ENCODE measurements at regions not wholly inside any gene's neighbourhood (a gene's known extent, or its start where the extent isn't known, plus 50 kb on each side); places are given as distances from the start of the nearest gene placed in this dataset.

DNA sequence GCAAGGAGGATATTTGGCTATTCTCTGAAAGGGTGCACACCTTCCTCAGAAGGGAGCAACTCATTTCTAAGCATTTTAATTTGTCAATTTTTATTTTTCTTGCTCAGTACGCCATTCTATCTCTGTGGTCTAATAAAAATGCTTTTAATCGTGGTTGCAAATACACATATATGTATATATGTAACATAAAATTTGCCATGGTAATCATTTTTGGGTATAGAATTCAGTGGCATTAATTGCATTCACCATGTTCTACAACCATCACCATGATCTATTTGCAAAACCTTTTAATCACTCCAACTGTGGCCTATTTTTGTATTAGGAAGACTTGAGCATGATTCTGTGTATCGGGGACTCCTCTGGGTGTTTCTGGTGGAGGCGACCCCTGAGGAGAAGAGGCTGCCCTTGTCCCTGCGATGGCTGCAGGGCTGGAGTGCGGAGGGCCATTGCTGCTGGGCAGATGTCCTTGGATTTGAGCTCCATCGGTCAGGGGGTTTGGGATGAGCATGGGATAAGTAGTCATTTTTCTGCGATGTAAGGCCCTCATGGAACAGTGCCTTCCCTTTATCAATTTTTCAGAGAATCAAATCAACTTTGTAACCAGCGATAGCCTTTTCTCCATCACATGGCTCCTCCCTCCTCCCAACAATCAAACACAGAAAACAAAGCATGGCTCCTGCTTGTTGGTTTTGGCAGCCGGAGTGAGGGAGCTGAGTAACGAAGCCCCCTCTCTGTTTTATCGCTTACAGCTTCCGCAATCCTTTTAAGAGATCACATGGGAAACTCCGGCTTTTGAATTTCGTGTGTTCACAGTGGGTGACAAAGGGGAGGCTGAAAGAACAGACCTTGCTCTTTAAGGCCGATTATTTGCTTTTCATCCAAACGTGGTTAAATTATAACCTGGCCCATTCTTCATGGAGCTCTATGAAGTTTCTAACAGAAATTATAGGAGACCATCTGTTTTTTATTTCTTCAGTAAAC is 187.3 kb downstream of the TENT4A start:
- TF ChIP-seq, protein P1, sequence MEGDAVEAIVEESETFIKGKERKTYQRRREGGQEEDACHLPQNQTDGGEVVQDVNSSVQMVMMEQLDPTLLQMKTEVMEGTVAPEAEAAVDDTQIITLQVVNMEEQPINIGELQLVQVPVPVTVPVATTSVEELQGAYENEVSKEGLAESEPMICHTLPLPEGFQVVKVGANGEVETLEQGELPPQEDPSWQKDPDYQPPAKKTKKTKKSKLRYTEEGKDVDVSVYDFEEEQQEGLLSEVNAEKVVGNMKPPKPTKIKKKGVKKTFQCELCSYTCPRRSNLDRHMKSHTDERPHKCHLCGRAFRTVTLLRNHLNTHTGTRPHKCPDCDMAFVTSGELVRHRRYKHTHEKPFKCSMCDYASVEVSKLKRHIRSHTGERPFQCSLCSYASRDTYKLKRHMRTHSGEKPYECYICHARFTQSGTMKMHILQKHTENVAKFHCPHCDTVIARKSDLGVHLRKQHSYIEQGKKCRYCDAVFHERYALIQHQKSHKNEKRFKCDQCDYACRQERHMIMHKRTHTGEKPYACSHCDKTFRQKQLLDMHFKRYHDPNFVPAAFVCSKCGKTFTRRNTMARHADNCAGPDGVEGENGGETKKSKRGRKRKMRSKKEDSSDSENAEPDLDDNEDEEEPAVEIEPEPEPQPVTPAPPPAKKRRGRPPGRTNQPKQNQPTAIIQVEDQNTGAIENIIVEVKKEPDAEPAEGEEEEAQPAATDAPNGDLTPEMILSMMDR (IDR thresholded peaks at IDR 0.05): no peak
- no peak for TF ChIP-seq POLR2A (IDR thresholded peaks at IDR 0.05)
- no peak for TF ChIP-seq POLR2AphosphoS5 (IDR thresholded peaks at IDR 0.05)

Measured in prostate gland (tissue), 2 donors.